PFSK-1 (cell line): ENCODE measurements at regions not wholly inside any gene's neighbourhood (a gene's known extent, or its start where the extent isn't known, plus 50 kb on each side); places are given as distances from the start of the nearest gene placed in this dataset.

ENCODE experiments used
- SIN3A ChIP-seq: IDR thresholded peaks from 2 replicates; pipeline ENCODE4 v1.6.1; 2012; ENCODE audit warnings: mild to moderate bottlenecking, low read length, moderate library complexity, borderline replicate concordance; ENCODE audit not compliant: insufficient read depth
- TF ChIP-seq, protein P1 (sequence below), 2 experiments: IDR thresholded peaks; 2 replicates each; pipeline versions ENCODE4 v1.6.1 to v1.8.0; 2011 to 2012; ENCODE audit warnings: low read depth in 2 of 2, low read length in 2 of 2, control low read depth in 1 of 2, inconsistent platforms in 1 of 2, mild to moderate bottlenecking in 1 of 2, moderate library complexity in 1 of 2; ENCODE audit not compliant: insufficient read depth in 1 of 2

- TF ChIP-seq, protein P1, sequence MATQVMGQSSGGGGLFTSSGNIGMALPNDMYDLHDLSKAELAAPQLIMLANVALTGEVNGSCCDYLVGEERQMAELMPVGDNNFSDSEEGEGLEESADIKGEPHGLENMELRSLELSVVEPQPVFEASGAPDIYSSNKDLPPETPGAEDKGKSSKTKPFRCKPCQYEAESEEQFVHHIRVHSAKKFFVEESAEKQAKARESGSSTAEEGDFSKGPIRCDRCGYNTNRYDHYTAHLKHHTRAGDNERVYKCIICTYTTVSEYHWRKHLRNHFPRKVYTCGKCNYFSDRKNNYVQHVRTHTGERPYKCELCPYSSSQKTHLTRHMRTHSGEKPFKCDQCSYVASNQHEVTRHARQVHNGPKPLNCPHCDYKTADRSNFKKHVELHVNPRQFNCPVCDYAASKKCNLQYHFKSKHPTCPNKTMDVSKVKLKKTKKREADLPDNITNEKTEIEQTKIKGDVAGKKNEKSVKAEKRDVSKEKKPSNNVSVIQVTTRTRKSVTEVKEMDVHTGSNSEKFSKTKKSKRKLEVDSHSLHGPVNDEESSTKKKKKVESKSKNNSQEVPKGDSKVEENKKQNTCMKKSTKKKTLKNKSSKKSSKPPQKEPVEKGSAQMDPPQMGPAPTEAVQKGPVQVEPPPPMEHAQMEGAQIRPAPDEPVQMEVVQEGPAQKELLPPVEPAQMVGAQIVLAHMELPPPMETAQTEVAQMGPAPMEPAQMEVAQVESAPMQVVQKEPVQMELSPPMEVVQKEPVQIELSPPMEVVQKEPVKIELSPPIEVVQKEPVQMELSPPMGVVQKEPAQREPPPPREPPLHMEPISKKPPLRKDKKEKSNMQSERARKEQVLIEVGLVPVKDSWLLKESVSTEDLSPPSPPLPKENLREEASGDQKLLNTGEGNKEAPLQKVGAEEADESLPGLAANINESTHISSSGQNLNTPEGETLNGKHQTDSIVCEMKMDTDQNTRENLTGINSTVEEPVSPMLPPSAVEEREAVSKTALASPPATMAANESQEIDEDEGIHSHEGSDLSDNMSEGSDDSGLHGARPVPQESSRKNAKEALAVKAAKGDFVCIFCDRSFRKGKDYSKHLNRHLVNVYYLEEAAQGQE (IDR thresholded peaks at IDR 0.05; ENCODE audit: insufficient read depth in 1 of 2, low read depth in 2 of 2, low read length in 2 of 2), result no peak
- no peak for TF ChIP-seq SIN3A
Measured at GRCh38 chr9:115413304-115413703, 295.3 kb upstream of the TNC start.
